HG03066 (cell line): ENCODE measurements at regions not wholly inside any gene's neighbourhood (a gene's known extent, or its start where the extent isn't known, plus 50 kb on each side); places are given as distances from the start of the nearest gene placed in this dataset.
"Not testable (repeated sequence)": the region's sequence is repeated elsewhere in the genome, so short reads cannot be mapped to it uniquely, and the experiment has no call there.

Experiments used
- ATAC-seq: cut with Tn5 transposase; IDR thresholded peaks from one replicate; pipeline ENCODE4 v1.9.1; 2021; ENCODE audit warnings: low read depth; ENCODE audit not compliant: unreplicated experiment

GRCh38 chr5:124210111-124210910 is 536.1 kb downstream of the ZNF608 start:
- ATAC-seq: no peak

- no peak for ATAC-seq
Observed at GRCh38 chr5:124207118-124207517, 539.3 kb downstream of the ZNF608 start.

- ATAC-seq: no peak
Observed at GRCh38 chr5:124206540-124206939, 539.9 kb downstream of the ZNF608 start.

- no peak for ATAC-seq
Observed at GRCh38 chr5:124203303-124203702, 543.1 kb downstream of the ZNF608 start.

- no peak for ATAC-seq
Observed at GRCh38 chr5:124200381-124200780, 546.1 kb downstream of the ZNF608 start.

- ATAC-seq: no peak
Observed at GRCh38 chr5:124199893-124200292, 546.5 kb downstream of the ZNF608 start.

- no peak for ATAC-seq
Observed at GRCh38 chr5:124195411-124195810, 551.0 kb downstream of the ZNF608 start.

GRCh38 chr5:124194282-124194681 is 552.2 kb downstream of the ZNF608 start:
- ATAC-seq: no peak

- no peak for ATAC-seq
Observed at GRCh38 chr5:124193371-124193789, 553.1 kb downstream of the ZNF608 start.

GRCh38 chr5:124192716-124193115 is 553.7 kb downstream of the ZNF608 start:
- ATAC-seq: no peak

GRCh38 chr5:124185716-124186115 is 560.7 kb downstream of the ZNF608 start:
- no peak for ATAC-seq

- ATAC-seq: no peak
Observed at GRCh38 chr5:124182133-124182532, 564.3 kb downstream of the ZNF608 start.

- ATAC-seq: no peak
Observed at GRCh38 chr5:124180875-124181461, 565.5 kb downstream of the ZNF608 start.

GRCh38 chr5:124180299-124180874 is 566.1 kb downstream of the ZNF608 start:
- ATAC-seq: no peak

- no peak for ATAC-seq
Observed at GRCh38 chr5:124179819-124180218, 566.6 kb downstream of the ZNF608 start.

- ATAC-seq: no peak
Observed at GRCh38 chr5:124178050-124178449, 568.4 kb downstream of the ZNF608 start.

GRCh38 chr5:124176692-124177091 is 569.7 kb downstream of the ZNF608 start:
- no peak for ATAC-seq

GRCh38 chr5:124173386-124173785 is 573.1 kb downstream of the ZNF608 start:
- ATAC-seq: no peak

GRCh38 chr5:124172389-124173003 is 573.9 kb downstream of the ZNF608 start:
- no peak for ATAC-seq

GRCh38 chr5:124168093-124168492 is 578.3 kb downstream of the ZNF608 start:
- ATAC-seq: not testable (repeated sequence)

GRCh38 chr5:124162767-124163532 is 583.5 kb downstream of the ZNF608 start:
- peak; percentile 48 for ATAC-seq
